ENCODE measurements at regions not wholly inside any gene's neighbourhood (a gene's known extent, or its start where the extent isn't known, plus 50 kb on each side); places are given as distances from the start of the nearest gene placed in this dataset.

DNA sequence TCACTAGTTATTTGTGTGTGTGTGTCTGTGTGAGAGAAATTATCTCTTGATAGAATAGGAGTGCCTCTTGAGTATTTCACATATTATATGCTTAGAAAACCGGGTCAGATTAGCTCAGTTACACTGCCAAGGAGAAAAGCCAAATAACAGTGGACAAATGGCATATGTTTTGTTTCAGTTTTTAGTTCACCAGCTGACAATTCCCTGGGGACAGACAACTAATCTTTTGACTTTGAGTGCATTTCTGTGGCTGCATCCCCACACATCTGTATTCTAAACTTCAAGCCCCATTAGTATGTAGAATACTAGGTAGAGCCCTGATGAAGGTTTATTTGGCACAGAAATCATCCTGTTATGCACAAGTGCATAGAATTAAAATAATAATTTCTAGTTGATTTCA is 227.7 kb upstream of the CNTN3 start:
- TF ChIP-seq, protein P1, sequence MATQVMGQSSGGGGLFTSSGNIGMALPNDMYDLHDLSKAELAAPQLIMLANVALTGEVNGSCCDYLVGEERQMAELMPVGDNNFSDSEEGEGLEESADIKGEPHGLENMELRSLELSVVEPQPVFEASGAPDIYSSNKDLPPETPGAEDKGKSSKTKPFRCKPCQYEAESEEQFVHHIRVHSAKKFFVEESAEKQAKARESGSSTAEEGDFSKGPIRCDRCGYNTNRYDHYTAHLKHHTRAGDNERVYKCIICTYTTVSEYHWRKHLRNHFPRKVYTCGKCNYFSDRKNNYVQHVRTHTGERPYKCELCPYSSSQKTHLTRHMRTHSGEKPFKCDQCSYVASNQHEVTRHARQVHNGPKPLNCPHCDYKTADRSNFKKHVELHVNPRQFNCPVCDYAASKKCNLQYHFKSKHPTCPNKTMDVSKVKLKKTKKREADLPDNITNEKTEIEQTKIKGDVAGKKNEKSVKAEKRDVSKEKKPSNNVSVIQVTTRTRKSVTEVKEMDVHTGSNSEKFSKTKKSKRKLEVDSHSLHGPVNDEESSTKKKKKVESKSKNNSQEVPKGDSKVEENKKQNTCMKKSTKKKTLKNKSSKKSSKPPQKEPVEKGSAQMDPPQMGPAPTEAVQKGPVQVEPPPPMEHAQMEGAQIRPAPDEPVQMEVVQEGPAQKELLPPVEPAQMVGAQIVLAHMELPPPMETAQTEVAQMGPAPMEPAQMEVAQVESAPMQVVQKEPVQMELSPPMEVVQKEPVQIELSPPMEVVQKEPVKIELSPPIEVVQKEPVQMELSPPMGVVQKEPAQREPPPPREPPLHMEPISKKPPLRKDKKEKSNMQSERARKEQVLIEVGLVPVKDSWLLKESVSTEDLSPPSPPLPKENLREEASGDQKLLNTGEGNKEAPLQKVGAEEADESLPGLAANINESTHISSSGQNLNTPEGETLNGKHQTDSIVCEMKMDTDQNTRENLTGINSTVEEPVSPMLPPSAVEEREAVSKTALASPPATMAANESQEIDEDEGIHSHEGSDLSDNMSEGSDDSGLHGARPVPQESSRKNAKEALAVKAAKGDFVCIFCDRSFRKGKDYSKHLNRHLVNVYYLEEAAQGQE (IDR thresholded peaks at IDR 0.05): no peak
- TF ChIP-seq RNF2 (IDR thresholded peaks at IDR 0.05; ENCODE audit: borderline replicate concordance, low read depth) (no peak), NPAS2 (CRISPR knock-in tag; IDR thresholded peaks at IDR 0.05; ENCODE audit: borderline replicate concordance) (no peak), KDM5A (IDR thresholded peaks at IDR 0.05) (no peak), EP300 (IDR thresholded peaks at IDR 0.05) (no peak), POLR2A (IDR thresholded peaks at IDR 0.05; ENCODE audit: low read length) (no peak), ESRRA (IDR thresholded peaks at IDR 0.05; ENCODE audit: borderline replicate concordance, low read length) (no peak), RCOR1 (IDR thresholded peaks at IDR 0.05; ENCODE audit: low read depth, low read length) (no peak), NR3C1 (IDR thresholded peaks at IDR 0.05) (no peak)
- TF ChIP-seq, protein P2, sequence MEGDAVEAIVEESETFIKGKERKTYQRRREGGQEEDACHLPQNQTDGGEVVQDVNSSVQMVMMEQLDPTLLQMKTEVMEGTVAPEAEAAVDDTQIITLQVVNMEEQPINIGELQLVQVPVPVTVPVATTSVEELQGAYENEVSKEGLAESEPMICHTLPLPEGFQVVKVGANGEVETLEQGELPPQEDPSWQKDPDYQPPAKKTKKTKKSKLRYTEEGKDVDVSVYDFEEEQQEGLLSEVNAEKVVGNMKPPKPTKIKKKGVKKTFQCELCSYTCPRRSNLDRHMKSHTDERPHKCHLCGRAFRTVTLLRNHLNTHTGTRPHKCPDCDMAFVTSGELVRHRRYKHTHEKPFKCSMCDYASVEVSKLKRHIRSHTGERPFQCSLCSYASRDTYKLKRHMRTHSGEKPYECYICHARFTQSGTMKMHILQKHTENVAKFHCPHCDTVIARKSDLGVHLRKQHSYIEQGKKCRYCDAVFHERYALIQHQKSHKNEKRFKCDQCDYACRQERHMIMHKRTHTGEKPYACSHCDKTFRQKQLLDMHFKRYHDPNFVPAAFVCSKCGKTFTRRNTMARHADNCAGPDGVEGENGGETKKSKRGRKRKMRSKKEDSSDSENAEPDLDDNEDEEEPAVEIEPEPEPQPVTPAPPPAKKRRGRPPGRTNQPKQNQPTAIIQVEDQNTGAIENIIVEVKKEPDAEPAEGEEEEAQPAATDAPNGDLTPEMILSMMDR (IDR thresholded peaks at IDR 0.05): no peak
- TF ChIP-seq, protein P3, sequence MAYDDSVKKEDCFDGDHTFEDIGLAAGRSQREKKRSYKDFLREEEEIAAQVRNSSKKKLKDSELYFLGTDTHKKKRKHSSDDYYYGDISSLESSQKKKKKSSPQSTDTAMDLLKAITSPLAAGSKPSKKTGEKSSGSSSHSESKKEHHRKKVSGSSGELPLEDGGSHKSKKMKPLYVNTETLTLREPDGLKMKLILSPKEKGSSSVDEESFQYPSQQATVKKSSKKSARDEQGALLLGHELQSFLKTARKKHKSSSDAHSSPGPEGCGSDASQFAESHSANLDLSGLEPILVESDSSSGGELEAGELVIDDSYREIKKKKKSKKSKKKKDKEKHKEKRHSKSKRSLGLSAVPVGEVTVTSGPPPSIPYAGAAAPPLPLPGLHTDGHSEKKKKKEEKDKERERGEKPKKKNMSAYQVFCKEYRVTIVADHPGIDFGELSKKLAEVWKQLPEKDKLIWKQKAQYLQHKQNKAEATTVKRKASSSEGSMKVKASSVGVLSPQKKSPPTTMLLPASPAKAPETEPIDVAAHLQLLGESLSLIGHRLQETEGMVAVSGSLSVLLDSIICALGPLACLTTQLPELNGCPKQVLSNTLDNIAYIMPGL (CRISPR knock-in tag; IDR thresholded peaks at IDR 0.05; ENCODE audit: borderline replicate concordance): no peak
- TF ChIP-seq, protein P4, sequence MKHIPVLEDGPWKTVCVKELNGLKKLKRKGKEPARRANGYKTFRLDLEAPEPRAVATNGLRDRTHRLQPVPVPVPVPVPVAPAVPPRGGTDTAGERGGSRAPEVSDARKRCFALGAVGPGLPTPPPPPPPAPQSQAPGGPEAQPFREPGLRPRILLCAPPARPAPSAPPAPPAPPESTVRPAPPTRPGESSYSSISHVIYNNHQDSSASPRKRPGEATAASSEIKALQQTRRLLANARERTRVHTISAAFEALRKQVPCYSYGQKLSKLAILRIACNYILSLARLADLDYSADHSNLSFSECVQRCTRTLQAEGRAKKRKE (CRISPR knock-in tag; IDR thresholded peaks at IDR 0.05; ENCODE audit: low read depth): no peak
